ENCODE measurements at regions not wholly inside any gene's neighbourhood (a gene's known extent, or its start where the extent isn't known, plus 50 kb on each side); places are given as distances from the start of the nearest gene placed in this dataset.

DNA sequence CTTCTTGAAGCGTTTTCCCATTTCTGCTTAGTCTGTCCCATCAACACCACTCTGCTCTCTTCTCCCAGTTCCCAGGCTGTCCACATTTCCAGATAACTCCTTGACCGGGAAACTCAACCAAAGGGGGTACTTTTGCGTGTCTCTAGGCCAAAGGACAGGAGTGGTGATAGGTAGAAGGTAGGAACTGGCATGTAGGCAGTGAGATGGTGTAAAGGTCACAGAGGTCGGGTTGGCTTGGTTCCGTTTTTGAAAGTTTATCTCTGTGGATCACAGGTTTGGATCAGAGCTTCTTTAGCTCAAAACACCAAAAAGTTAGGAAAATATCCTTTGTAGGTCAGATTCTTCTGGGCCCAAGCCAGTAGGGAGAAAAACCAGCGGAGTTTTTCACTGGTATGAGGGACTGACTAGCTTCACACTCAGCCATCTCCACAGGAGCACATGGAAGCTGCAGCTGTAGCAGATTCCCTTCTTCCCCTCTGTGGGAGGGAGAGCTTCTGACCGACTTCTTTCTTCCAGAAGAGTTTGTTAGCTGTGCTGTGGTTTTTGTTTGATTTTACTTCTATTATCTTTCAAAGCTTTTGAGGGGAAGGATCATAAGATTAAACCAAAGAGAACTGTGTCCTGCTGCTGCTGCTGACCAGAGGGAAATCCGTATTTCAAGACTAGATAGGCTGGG lies 98.4 kb upstream of the DMRT1 start:
- Histone ChIP-seq H3K4me1 (no peaks in the 10 kb centered on the region), H3K36me3 (no peaks in the 10 kb centered on the region), H3K4me3 (ENCODE audit: low read depth, low read length) (no peak overlapping the region), H3K27me3 (no peaks in the 10 kb centered on the region), H3K9me3 (no peaks in the 10 kb centered on the region)
- DNase-seq, result no peak
- no peak for TF ChIP-seq CTCF (IDR thresholded peaks at IDR 0.05; ENCODE audit: low read depth, low read length)

DNA sequence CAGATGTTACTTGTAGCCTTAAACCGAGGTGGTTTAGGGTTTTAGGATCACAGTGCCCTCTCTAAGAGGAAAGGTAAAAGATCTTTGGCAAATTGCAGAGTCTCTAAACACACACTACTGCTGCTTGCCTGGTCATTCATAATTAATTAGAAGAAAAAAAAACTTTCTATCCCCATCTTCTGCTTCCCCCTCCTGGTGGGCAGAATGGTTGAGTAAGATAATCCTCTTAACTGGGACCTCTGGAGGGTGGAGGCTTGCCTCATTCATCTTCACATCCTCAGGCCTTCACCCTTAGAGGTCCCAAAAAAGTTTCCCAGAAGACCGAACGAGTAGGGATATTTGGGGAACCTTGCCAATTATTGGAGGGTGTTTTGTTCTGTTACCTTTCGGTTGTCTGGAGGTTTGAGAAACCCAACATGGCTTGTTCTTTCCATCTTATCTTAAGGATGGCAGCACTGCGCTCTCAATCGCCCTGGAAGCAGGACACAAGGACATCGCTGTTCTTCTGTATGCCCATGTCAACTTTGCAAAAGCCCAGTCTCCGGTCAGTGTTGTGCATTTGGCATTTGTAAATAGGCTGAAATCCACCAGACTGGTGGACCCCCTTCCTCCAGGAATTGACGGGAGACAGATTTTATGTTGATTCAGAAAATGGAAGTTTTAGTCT lies 97.3 kb upstream of the DMRT1 start:
- Histone ChIP-seq H3K36me3 (no peaks in the 10 kb centered on the region), H3K9me3 (no peaks in the 10 kb centered on the region), H3K27me3 (no peaks in the 10 kb centered on the region), H3K4me1 (no peaks in the 10 kb centered on the region), H3K4me3 (ENCODE audit: low read depth, low read length) (no peak overlapping the region)
- no peak for TF ChIP-seq CTCF (IDR thresholded peaks at IDR 0.05; ENCODE audit: low read depth, low read length)
- no peak for DNase-seq

DNA sequence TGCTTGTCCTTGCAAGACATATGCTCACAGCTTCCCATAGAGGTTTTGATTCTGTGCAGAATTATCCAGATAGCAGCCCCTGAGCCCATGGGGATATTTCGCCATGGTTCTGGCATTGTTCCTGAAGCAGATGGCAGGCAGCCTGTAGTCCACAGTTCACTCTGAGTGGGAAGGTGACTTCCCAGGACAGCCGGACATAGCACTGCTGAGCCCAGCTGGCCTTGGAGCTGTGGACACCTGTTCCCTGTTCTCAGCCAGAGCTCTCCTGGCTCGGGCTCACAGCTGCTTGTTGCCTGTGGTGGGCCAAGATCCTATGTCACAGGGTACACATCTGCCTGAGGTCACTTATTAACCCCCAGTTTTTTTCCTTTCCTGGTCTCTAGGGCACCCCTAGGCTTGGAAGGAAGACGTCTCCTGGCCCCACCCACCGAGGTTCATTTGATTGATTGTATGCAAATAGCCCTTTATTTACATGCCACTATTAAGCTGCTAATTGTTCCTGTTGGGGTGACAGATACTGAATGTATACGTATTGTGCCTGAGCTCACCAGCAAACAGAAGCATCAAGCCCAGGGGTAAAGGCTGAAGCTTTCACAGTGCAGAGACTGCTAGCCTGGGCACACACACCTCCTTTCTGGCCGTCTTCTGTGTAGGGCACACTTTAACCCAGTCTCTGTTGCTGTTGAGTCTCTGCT lies 96.6 kb upstream of the DMRT1 start:
- Histone ChIP-seq H3K36me3 (no peaks in the 10 kb centered on the region), H3K27me3 (no peaks in the 10 kb centered on the region), H3K9me3 (no peaks in the 10 kb centered on the region), H3K4me3 (ENCODE audit: low read depth, low read length) (no peak overlapping the region), H3K4me1 (no peaks in the 10 kb centered on the region)
- no peak for DNase-seq
- no peak for TF ChIP-seq CTCF (IDR thresholded peaks at IDR 0.05; ENCODE audit: low read depth, low read length)

DNA sequence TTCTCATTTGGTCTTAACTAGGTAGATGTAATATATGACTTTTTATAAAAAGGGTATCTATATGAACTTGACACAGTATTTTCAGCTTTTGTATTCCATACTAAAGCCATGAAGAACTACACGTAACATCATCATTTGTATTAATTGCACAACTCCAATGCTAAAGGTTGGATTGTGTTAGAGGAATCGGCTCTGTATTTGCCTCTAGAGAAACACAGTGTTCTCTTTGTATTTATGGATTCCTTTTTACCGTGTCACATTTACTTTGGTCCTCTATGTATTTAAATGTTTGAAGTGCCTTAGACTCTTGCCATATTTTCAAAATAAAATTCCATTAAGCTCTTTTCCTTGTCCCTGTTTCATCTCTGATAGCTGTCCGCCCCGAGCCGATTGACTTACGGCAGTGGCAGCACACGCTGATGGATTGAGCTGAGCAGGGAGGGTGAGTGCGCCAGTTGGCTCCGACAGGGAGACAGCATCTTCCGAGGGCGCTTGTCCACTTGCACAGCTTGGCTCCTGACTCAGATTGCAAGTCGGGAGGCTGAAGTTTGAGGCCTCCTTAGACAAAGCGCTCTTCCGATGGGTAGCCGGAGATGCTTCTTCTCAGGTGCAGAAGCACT lies 95.6 kb upstream of the DMRT1 start:
- H3K9me3 ChIP-seq, result no peaks in the 10 kb centered on the region
- no peak for DNase-seq
- H3K36me3 ChIP-seq, result no peaks in the 10 kb centered on the region

GRCh38 chr9:746661-747434 lies 94.6 kb upstream of the DMRT1 start:
- Histone ChIP-seq H3K9me3 (no peaks in the 10 kb centered on the region), H3K4me3 (ENCODE audit: low read depth, low read length) (no peak overlapping the region), H3K4me1 (no peaks in the 10 kb centered on the region), H3K36me3 (no peaks in the 10 kb centered on the region), H3K27me3 (no peaks in the 10 kb centered on the region)
- no peak for TF ChIP-seq CTCF (IDR thresholded peaks at IDR 0.05; ENCODE audit: low read depth, low read length)
- DNase-seq, result no peak

More for the DNA sequence above, 95.6 kb upstream of the DMRT1 start:
- H3K4me1 ChIP-seq, result no peaks in the 10 kb centered on the region
- H3K27me3 ChIP-seq, result no peaks in the 10 kb centered on the region
- H3K4me3 ChIP-seq (ENCODE audit: low read depth, low read length), result no peak overlapping the region
- TF ChIP-seq CTCF (IDR thresholded peaks at IDR 0.05; ENCODE audit: low read depth, low read length), result no peak
